MG63 (cell line): ENCODE measurements at regions not wholly inside any gene's neighbourhood (a gene's known extent, or its start where the extent isn't known, plus 50 kb on each side); places are given as distances from the start of the nearest gene placed in this dataset.
"Not testable (repeated sequence)": the region's sequence is repeated elsewhere in the genome, so short reads cannot be mapped to it uniquely, and the experiment has no call there.

Experiments used
- DNase-seq: peaks from one replicate; pipeline ENCODE4 v3.0.0-alpha.2; 2020
- H3K27me3 ChIP-seq: fragments of 250-450 bp; sonication (Bioruptor Pico); 2 replicates; pipeline ENCODE4 v1.5.1; 2020; ENCODE audit warnings: mild to moderate bottlenecking, moderate library complexity
- H3K36me3 ChIP-seq: fragments of 250-450 bp; sonication (Bioruptor Pico); 2 replicates; pipeline ENCODE4 v1.5.1; 2020; ENCODE audit warnings: mild to moderate bottlenecking, moderate library complexity
- H3K4me3 ChIP-seq: fragments of 250-450 bp; sonication (Bioruptor Pico); 2 replicates; pipeline ENCODE4 v1.5.1; 2020; ENCODE audit warnings: mild to moderate bottlenecking, moderate library complexity
- H3K9me3 ChIP-seq: fragments of 250-450 bp; sonication (Bioruptor Pico); 2 replicates; pipeline ENCODE4 v1.5.1; 2020; ENCODE audit warnings: mild to moderate bottlenecking, moderate library complexity

- no peak overlapping the region for H3K4me3 ChIP-seq
- H3K36me3 ChIP-seq, result no peaks in the 10 kb centered on the region
- no peaks in the 10 kb centered on the region; the same call in 1 of the 2 replicates for H3K27me3 ChIP-seq
- no peak for DNase-seq
- peaks cover 2% of the 10 kb centered on the region; the same call in 1 of the 2 replicates for H3K9me3 ChIP-seq
These were observed 112.5 kb upstream of the ZFP42 start for GRCh38 chr4:187883049-187883448.

- DNase-seq, result no peak
- no peaks in the 10 kb centered on the region for H3K36me3 ChIP-seq
- no peak overlapping the region for H3K4me3 ChIP-seq
- H3K9me3 ChIP-seq, result peaks cover 2% of the 10 kb centered on the region; the same call in 1 of the 2 replicates
- H3K27me3 ChIP-seq, result no peaks in the 10 kb centered on the region; the same call in 1 of the 2 replicates
These were observed 111.6 kb upstream of the ZFP42 start for GRCh38 chr4:187883836-187884475.

- H3K36me3 ChIP-seq, result no peaks in the 10 kb centered on the region
- no peak overlapping the region for H3K4me3 ChIP-seq
- no peak for DNase-seq
- peaks cover 2% of the 10 kb centered on the region; the same call in 1 of the 2 replicates for H3K9me3 ChIP-seq
- no peaks in the 10 kb centered on the region; the same call in 1 of the 2 replicates for H3K27me3 ChIP-seq
These were observed 107.7 kb upstream of the ZFP42 start for GRCh38 chr4:187887906-187888305.

- Histone ChIP-seq H3K27me3 (no peaks in the 10 kb centered on the region; the same call in 1 of the 2 replicates), H3K9me3 (peaks cover 2% of the 10 kb centered on the region; the same call in 1 of the 2 replicates), H3K4me3 (no peak overlapping the region), H3K36me3 (no peaks in the 10 kb centered on the region)
- no peak for DNase-seq
These were observed 105.9 kb upstream of the ZFP42 start for GRCh38 chr4:187889651-187890050.

- no peaks in the 10 kb centered on the region for H3K36me3 ChIP-seq
- H3K27me3 ChIP-seq, result no peaks in the 10 kb centered on the region
- no peaks in the 10 kb centered on the region for H3K9me3 ChIP-seq
- no peak for DNase-seq
- no peak overlapping the region for H3K4me3 ChIP-seq
These were observed 102.2 kb upstream of the ZFP42 start for GRCh38 chr4:187893418-187893817.

- H3K4me3 ChIP-seq, result no peak overlapping the region
- H3K36me3 ChIP-seq, result no peaks in the 10 kb centered on the region
- no peak for DNase-seq
- H3K9me3 ChIP-seq, result peaks cover 14% of the 10 kb centered on the region
- H3K27me3 ChIP-seq, result no peaks in the 10 kb centered on the region
These were observed 92.5 kb upstream of the ZFP42 start for GRCh38 chr4:187903106-187903505.

- H3K4me3 ChIP-seq, result no peak overlapping the region
- DNase-seq, result no peak
- no peaks in the 10 kb centered on the region for H3K27me3 ChIP-seq
- H3K36me3 ChIP-seq, result no peaks in the 10 kb centered on the region
- H3K9me3 ChIP-seq, result peaks cover 14% of the 10 kb centered on the region
These were observed 91.9 kb upstream of the ZFP42 start for GRCh38 chr4:187903700-187904099.

GRCh38 chr4:187908079-187908561 lies 87.5 kb upstream of the ZFP42 start:
- Histone ChIP-seq H3K4me3 (no peak overlapping the region), H3K9me3 (peaks cover 14% of the 10 kb centered on the region), H3K36me3 (no peaks in the 10 kb centered on the region), H3K27me3 (no peaks in the 10 kb centered on the region)
- peak; percentile 72 for DNase-seq

- Histone ChIP-seq H3K9me3 (peaks cover 14% of the 10 kb centered on the region), H3K36me3 (no peaks in the 10 kb centered on the region), H3K27me3 (no peaks in the 10 kb centered on the region), H3K4me3 (no peak overlapping the region)
- no peak for DNase-seq
These were observed 86.8 kb upstream of the ZFP42 start for GRCh38 chr4:187908731-187909130.

- no peak for DNase-seq
- H3K4me3 ChIP-seq, result no peak overlapping the region
These were observed 84.8 kb upstream of the ZFP42 start for GRCh38 chr4:187910741-187911140.

GRCh38 chr4:187915406-187915805 lies 80.2 kb upstream of the ZFP42 start:
- H3K36me3 ChIP-seq, H3K9me3 ChIP-seq, DNase-seq, H3K4me3 ChIP-seq, H3K27me3 ChIP-seq: not testable (repeated sequence)

More at GRCh38 chr4:187910741-187911140, 84.8 kb upstream of the ZFP42 start:
- H3K36me3 ChIP-seq, result no peaks in the 10 kb centered on the region
- H3K27me3 ChIP-seq, result no peaks in the 10 kb centered on the region
- H3K9me3 ChIP-seq, result peaks cover 14% of the 10 kb centered on the region

GRCh38 chr4:187919966-187920365 lies 75.6 kb upstream of the ZFP42 start:
- Histone ChIP-seq H3K4me3 (no peak overlapping the region), H3K27me3 (no peaks in the 10 kb centered on the region), H3K9me3 (no peaks in the 10 kb centered on the region), H3K36me3 (no peaks in the 10 kb centered on the region)
- no peak for DNase-seq

- H3K36me3 ChIP-seq, result no peaks in the 10 kb centered on the region
- H3K9me3 ChIP-seq, result no peaks in the 10 kb centered on the region
- no peaks in the 10 kb centered on the region for H3K27me3 ChIP-seq
- peak; percentile 55 for DNase-seq
- H3K4me3 ChIP-seq, result no peak overlapping the region
These were observed 73.5 kb upstream of the ZFP42 start for GRCh38 chr4:187921946-187922623.

GRCh38 chr4:187929024-187929423 lies 66.5 kb upstream of the ZFP42 start:
- no peak for DNase-seq
- Histone ChIP-seq H3K4me3 (no peak overlapping the region), H3K9me3 (no peaks in the 10 kb centered on the region), H3K27me3 (no peaks in the 10 kb centered on the region), H3K36me3 (no peaks in the 10 kb centered on the region)

- no peaks in the 10 kb centered on the region for H3K27me3 ChIP-seq
- no peaks in the 10 kb centered on the region for H3K36me3 ChIP-seq
- no peak for DNase-seq
- no peak overlapping the region for H3K4me3 ChIP-seq
- H3K9me3 ChIP-seq, result no peaks in the 10 kb centered on the region
These were observed 60.8 kb upstream of the ZFP42 start for GRCh38 chr4:187934766-187935165.

- no peaks in the 10 kb centered on the region for H3K27me3 ChIP-seq
- no peaks in the 10 kb centered on the region for H3K9me3 ChIP-seq
- no peaks in the 10 kb centered on the region for H3K36me3 ChIP-seq
- H3K4me3 ChIP-seq, result no peak overlapping the region
- no peak for DNase-seq
These were observed 58.0 kb upstream of the ZFP42 start for GRCh38 chr4:187937557-187937956.

- Histone ChIP-seq H3K4me3 (no peak overlapping the region), H3K27me3 (no peaks in the 10 kb centered on the region), H3K9me3 (no peaks in the 10 kb centered on the region), H3K36me3 (no peaks in the 10 kb centered on the region)
- no peak for DNase-seq
These were observed 55.3 kb upstream of the ZFP42 start for GRCh38 chr4:187940299-187940698.

GRCh38 chr4:187942968-187943367 lies 52.6 kb upstream of the ZFP42 start:
- no peaks in the 10 kb centered on the region for H3K9me3 ChIP-seq
- no peak for DNase-seq
- H3K4me3 ChIP-seq, result no peak overlapping the region
- H3K27me3 ChIP-seq, result no peaks in the 10 kb centered on the region
- H3K36me3 ChIP-seq, result no peaks in the 10 kb centered on the region
